ENCODE measurements at regions not wholly inside any gene's neighbourhood (a gene's known extent, or its start where the extent isn't known, plus 50 kb on each side); places are given as distances from the start of the nearest gene placed in this dataset.
A peak's percentile ranks its signal among the peaks of the same experiment; 100 is the strongest.

DNA sequence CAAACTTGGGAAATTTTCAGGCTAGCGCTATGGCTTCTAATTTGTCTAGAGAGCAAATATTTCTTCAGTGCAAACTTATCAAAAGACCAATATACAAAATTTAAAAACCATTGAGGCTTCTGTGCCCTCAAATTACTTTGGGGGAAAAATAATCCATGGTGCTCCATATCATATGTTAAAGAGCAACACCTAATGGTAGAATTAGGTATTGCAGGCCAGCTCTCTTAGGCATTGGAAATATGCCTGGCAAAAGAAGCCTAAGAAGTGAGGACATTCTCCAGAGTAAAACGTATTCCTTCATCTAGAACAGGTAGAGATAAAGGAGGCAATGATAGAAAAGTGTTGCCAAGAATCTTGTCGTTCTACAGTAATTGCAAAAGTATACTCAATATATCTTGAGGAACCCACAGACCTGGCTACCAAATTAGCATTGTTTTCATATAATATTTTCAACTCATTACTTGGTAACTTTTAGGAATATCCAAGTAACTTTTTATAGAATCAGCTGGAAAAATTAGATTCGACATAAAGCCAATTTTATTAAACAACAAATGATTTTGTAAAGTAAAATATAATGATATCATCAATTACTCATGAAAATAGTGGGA lies 401.1 kb downstream of the BCL11A start:
- peak; percentile 13 to 19 for DNase-seq

DNA sequence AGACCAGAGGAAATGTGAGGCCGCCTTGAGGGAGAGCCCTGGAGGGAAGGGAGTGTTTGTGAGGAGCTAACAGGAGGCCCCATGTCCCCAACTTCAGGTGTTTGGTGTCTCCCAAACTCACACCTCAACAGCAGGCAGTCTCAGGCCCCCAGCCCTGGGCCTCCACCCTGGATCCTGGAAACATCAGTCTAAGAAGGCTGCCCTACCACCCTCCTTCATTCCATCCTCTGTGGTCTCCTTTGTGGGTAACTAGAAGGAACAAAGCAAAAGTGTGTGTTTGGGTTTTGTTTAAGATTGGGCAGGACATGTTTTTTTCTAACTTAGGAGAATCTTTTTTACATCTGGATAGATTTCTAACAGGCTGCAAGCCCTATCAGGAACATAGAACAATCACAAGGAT lies 404.3 kb downstream of the BCL11A start:
- DNase-seq: no peak

DNA sequence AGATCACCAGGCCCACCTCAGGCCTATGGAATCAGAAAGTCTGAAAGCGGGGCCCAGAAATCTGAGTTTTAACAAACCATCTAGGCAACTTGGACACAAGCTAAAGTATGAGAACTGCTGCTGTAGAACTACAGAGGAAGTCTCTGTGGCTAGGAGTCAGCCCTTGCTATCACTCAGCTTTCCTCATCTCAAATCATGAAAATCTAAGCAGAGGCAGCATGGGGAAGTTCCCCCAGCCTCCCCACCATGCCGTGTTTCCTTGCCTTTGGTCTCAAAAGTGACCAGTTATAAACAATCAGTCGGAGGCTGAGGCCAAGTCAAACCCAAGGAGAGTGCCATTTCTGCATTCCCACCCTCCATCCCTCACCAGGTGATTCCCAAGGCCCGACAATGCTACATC lies 404.7 kb downstream of the BCL11A start:
- DNase-seq: no peak

DNA sequence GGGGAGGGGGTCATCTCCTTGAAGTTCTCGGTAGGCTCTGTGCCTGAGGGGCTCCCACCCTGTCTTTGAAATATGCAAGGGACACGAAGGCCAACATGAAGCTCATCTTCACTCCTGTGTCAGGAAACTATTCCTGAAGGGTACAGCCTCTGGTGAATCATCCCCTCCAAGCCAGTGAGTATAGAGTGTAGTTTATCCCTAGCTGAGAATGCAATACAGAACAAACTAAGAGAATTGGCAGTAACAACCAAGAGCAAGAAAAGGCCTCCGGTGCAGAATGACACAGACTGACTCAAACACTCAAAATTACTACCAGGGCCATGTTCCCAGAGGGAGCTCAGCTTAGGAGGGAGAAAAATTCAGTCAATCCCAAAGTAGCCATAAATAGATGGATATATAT lies 413.3 kb downstream of the BCL11A start:
- no peak for DNase-seq

DNA sequence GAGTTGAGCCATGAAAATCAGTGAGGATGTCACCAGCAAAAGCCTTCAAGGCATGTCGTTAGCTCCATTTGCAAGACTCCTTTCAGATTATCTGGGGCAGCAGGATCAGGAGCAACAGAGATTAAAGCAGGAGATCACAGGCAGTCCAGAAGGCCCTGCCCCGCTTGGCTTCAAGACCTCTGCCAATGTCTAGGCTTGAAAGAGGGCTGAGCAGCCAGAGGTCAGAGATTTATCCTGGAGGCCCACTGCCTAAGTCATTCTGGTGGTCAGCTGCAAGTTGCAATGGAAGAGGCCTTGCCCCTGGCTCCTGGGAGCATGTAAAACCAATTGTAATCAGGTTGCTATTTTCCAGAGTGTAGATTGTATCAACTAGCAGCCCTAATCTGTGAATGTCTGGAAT lies 416.5 kb downstream of the BCL11A start:
- no peak for DNase-seq

DNA sequence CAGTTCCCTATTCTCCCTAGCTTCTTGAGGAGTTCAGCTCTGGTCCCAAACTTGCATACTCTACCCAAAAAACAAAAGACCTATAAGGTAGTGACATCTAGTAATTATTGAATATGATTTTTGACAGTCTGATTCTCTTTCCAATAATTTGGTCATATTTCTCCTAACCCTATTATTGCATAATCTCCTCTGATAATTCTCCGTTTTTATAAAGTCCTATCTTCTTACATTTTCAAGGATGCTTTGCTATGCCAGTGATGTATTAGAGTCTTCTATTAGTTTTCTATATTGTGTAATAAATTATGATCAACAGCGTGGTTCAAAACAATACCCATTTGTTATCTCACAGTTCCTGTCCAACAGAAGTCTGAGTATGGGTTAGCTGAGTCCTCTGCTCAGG lies 426.3 kb downstream of the BCL11A start:
- DNase-seq: no peak

DNA sequence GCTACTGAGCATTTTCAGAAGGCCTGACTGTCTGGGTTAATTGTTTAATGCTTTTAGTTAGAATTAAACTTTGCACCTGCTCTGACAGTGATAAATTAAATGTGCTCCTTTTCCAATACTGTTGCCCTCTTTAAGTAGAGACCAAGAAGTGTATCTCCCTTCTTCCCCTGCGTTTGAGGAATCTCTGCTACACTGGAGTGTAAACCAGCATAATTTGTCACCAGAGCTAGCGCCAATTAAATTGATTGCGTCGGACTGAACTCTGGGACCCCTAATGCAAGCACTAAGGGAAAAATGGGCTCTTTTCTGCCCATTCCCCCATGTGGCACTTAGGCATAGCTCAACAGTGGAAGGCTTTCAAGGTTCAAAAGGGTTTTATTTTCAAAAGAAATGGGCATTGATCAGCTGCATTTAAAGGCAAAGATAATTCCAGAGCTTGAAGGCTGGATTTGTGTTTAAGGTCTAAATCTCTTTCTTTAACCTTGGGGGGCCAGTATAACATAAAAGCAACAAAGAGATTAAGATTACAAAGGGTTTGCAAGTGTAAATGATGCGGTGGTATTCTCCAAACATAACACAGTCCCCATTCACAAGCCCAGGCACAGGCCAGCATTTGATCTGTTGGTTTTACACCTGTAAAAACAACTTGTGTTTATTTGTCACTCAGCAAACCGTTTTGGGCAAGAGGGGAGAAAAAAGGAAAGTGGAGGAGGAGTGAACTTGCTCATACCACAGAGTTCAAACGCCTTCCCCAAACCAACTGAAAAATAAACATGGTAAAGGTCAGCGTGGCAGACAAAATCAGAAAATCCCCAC lies 427.6 kb downstream of the BCL11A start:
- DNase-seq: no peak

DNA sequence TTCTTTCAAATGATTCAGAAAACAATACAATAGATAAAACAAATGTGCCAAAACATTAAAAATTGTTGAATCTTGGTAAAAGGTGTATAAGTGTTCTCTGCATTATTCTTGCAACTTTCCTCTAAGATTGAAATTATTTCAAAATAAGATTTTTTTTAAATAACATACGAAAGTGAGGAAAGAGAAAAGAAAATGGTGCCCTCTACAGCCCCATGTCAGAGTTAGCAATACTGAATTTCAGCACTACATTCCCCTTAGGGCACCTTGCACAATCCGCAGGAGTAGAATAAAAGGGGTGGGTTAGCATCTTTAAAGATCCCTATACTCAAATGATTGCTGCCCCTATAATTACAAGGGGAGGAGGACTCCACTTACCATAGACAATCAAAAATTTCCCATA lies 433.7 kb downstream of the BCL11A start:
- no peak for DNase-seq

DNA sequence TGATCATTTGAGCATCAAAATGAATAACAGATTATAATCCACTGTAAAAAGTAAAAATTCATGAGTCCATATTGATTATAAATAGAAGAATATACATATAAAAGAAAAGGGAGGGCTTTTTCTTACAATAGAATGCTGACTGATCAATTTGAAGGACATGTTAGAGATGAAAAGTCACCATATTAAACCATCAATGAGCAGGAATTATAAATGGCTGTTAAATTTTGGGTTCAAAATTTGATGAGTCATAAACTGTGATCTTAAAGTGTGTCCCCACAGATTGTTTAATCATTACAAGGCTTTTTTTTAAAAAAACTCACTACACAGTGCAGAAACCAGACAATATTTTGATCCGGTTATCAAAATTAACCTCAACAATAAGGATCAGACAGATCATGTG lies 434.5 kb downstream of the BCL11A start:
- no peak for DNase-seq

DNA sequence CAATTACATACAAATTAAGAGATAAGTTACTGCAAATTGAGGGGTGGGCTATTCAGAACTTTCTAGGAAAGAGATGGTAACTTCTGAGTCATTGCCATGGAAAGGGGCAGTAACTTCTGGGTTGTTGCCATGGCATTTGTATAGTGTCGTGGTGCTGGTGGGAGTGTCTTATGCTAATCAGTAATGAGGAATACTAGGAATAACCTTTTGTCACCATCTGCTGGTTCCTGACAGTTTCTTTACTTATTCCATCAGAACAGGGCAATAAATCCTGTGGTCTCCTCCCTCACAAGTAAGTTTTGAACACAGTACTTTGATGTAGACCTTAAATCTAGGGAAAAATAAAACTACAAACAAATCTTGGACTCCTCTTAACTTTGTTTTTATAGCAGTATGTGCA lies 435.4 kb downstream of the BCL11A start:
- DNase-seq: no peak

DNA sequence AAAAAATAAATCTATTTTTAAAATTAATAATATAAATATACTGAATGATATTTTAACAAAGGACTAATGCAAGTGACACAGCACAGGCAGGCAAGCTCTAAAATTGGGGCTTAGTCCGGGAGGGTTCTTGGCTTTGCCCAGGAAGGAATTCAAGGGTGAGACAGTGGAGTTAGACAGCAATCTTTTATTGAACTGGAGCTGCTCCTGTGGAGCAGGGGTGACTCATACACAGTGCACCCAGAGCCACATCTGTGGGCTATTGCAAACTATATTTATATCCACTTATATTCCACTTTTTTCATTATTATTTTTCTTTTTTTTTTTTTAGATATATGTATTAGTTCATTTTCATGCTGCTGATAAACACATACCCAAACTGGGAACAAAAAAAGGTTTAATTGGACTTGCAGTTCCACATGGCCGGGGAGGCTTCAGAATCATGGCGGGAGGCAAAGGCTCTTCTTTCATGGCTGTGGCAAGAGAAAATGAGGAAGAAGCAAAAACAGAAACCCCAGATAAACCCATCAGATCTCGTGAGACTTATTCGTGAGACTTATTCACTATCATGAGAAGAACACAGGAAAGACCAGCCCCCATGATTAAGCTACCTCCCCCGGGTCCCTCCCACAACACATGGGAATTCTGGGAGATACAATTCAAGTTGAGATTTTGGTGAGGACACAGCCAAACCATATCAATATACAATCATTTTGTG lies 437.1 kb downstream of the BCL11A start:
- no peak for DNase-seq

DNA sequence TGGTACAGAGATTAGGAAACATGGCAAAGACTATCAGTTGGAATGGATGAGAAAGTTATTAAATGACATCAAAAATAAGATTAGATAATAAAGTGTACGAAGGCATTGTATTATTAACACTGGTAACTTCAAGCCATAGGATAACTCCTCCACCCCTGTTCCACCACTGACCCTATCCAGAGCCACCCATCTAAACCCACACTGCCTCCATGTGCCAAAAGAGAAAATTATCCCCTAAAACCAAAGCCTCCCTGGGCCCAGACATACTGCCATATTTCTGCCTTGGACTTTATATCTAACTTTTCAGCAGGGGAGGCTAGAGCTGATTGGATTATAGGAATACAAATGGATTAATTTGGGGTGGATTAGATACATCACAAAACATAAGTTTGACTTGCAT lies 443.7 kb downstream of the BCL11A start:
- DNase-seq: no peak

DNA sequence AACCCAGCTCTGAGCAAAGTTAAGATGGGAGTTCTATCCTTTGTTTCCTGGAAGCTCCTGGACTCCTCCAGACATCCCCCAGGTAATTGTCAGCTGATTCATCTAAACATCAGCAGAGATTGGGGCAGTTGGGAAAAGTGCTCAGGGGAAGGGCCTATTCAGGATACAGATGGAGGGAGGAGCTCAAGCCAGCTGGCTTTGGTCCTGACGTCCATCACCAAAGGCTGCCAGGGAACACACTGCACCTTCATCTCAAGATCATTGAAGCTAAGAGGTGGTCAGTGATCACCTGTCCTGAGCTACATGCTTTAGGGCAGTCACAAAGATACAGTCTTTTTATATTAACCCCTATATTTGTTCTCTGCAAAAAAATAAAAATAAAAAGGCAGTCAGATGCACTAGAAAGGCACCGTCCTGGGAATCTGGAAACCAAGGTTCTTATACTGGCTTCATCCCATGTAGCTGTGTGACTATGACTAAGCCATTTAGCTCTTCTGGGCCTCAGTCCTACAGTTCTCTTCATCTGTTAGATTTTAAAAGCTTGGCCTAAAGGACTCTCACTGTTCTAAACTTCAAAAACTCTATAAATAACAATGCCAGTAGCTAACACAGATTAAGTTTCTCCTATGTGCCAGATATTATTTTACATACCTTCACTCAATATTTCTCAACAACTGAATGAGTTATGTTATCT lies 446.5 kb downstream of the BCL11A start:
- no peak for DNase-seq

DNA sequence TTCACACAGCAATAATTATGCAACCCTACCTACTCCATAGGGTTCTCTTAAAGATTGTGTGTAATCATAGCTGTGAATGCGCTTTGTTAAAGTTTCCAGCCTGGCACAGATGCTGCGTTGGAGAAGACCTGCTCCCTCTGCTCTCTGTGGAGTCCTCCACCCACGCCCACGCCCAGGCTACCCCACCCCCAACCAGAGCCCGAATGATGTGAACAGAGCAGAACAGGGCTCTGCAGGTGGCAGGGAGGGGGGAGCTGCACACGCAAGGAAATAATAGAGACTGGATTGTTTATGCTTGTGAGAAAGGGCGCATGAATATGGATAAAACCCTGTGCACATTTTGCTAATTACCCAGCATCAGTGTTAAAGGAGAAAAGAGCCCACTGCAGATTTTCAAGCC lies 447.5 kb downstream of the BCL11A start:
- DNase-seq: no peak

DNA sequence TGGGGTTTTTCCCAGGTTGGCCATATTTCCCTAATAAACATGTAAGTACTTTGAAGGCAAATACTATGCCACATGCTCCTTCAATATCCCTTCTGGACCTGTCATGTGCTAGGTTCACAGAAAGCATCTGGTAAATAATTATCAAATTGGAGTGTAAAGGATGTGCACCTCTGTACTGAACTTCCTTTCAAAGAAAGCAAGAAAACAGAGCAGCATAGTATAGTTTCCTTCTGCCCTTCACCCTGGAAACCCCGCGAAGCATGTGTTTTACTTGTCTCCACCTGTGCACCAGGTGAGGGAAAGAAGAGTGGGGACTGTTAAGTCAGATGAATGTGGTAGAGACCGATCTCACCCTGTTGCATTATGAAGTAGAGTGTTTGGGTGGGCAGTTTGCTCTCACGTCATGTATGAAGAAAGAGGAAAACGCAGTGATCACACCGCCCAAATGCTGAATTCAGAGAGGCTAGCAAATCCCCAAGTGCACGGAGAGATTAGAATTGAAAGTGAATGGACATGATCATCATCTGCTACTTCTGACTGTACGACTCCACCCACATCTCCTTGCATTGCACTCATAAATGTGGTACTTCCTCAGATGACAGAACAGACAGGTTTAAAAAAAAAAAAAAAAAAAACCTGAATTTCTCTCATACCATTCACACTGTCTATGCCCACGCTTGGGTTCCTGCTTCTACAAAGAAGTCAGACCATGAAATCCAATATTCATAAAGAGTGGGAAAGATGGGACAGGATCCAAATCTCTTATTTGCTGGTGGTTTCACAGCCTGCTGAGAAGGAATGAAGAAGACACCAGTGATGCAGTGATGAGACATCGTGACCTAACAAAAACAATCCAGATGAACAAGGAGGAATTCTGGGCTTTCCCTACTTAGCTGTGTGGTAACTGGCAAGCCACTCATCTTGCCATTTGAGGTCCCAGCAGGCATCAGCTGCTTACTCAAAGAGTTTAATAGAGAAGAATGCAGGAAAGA lies 448.6 kb downstream of the BCL11A start:
- no peak for DNase-seq

DNA sequence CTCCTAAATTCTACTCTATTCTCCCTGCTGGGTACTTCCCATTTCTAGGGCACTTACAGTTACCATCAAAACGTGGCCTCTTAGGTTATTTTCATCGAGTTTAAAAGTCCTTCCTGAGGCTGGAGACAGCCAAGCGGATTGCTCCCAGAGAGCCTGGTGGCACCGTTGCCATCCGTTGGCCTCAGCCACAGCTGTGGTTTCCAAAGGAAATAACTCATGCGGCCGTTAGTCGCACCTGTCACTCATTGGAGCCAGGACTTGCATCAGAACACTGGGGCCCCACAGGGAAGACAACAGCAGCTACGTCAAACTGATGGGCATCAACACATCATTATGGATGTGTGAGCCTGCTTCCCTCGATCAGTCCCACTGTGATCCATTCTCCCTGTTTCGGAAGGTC lies 453.4 kb downstream of the BCL11A start:
- no peak for DNase-seq

DNA sequence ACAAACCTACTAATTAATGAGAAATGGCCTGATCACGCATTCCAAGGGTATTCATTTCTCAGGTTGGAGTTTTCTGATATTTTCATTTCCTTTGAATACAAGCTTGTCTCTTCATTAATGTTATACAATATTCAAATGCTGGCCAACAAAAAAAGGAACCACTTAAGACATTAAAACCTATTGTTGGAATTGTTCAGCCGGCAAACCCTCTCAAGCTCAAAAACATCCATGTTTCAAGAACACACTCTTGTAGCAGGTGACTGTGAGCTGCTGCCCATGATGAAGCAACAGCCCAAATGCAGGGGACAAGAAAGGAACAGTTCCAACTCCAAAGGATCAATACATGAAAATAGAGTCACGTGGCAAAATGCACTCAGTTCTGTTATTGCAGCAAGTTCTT lies 454.5 kb downstream of the BCL11A start:
- DNase-seq: no peak

DNA sequence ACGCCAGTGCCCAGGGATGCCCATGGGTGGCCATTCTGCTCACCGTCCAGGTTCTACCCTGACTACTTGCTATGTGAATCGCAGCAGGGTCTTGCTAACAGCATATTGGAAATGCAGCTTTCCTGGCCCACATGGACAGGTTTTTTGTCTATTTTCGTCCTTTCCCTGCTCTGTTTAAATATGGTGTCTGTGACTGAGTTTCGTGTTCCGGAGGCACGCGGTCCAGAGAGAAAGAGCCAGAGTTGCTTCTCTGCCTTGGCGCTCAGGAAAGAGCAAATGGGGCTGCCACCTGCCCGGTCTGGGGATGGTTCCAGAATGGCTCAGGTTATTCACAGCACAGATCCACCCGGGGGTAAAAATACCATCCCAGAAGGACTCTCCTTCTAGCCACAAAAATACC lies 456.2 kb downstream of the BCL11A start:
- no peak for DNase-seq

DNA sequence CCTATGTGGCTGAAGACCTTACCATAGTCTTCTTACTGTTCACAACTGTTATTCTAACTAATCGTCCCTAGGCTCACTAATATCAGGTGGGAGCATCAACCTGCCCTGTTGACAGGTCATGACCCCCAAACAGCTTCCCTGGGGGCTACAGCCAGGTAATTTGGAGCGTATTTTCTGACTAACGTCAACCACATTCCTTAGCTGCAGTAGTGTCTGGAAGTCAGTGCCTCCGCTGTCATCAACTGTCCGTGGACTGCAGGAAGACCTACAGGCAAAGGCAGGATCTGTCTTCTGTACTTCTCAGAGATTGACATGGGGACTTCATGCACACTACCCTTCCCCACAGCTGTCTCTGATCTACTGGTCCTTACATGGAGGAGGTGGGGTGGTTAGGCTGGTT lies 456.9 kb downstream of the BCL11A start:
- no peak for DNase-seq

DNA sequence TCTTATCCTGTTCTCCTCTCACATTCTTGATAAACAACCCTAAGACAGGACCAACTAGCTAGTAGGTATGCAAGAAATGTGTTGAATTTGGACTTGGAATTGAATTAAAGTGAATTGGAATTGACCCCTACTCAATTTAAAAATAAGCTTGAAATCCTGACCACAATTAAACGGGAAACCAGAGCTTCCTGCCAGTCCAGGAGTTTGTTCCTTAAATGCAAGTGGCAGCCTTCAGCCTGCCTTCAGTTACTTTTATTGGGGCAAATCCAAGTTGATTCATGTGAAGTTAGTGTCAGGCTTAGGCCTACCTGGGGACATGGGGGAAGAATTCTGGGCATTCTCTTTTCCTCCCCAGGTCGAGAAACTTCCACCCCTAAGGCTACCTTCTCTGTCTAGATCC lies 457.6 kb downstream of the BCL11A start:
- no peak for DNase-seq

DNA sequence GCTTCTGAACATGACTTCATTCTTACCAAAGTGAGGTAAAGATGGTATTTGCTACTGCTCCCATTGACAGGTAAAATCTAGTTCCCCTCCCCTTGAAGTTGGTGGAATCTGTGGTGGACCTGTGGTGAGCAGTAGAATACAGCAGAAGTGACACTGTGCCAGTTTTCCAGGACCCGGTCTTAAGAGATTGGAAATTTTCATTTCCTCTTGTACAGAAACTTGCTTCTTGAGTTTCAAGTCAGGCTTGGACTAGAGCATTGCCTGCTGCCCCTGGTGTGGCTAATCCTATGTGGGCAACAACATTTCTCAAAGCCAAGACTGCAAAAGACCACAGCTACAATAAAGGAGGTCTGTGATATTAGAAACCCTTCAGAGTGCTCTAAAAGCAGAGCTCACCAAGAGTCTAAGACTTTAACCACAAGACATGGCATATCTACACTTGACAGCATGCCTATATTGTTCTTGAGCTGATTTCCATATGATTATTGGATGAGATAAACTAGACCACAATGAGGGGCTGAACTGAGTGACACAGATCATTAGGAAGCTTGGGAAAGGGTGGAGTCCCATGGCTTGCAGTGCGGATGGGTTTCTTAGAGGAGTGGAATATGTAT lies 458.1 kb downstream of the BCL11A start:
- no peak for DNase-seq

DNA sequence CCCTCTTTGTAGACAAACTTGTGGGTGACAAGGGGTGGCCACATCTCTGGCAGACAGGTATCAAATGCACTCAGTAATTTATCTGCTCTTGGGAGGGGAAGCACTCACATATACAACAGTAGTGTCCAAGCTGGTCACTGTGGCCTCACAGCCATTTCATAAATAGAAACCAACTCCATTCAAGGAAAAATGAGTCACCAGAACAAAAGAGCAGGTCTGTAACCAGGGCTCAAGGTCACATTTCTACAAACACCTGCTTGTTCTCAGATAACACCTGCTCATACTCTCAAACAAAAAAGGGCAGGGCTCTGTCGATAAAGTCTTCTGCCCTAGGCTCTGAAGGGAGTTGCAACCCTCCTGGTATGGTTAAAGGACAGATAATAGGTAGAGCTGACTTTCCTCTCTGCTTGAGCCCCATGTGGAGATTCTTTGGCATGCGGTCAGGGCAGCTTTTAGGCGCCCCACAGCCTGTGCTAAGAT lies 459.0 kb downstream of the BCL11A start:
- DNase-seq: no peak
